Activated naive CD4-positive, alpha-beta T cell treated with anti-CD3 and anti-CD28 coated beads, Interleukin-2, amount 10 ng/mL, durations not matched to agents 7 days and 5 days (primary cell): ENCODE measurements at regions not wholly inside any gene's neighbourhood (a gene's known extent, or its start where the extent isn't known, plus 50 kb on each side); places are given as distances from the start of the nearest gene placed in this dataset.
A peak's percentile ranks its signal among the peaks of the same experiment; 100 is the strongest.

Experiments
- CTCF ChIA-PET: fragments of 350-600 bp; sonication (Branson Sonifier 250); formaldehyde crosslinking; loops from one replicate; lab custom pipeline; 2021; ENCODE audit warnings: antibody characterized with exemption; lab: Charles Lee
- DNase-seq: peaks from one replicate; pipeline ENCODE4 v3.0.0-alpha.2; 2020
- H3K27ac Mint-ChIP-seq: one replicate; pipeline ENCODE4 v1.8.0; 2021; ENCODE audit warnings: mild to moderate bottlenecking, moderate library complexity, mixed read lengths
- H3K27me3 Mint-ChIP-seq: one replicate; pipeline ENCODE4 v1.8.0; 2021; ENCODE audit warnings: mild to moderate bottlenecking, mixed read lengths
- H3K36me3 Mint-ChIP-seq: one replicate; pipeline ENCODE4 v1.8.0; 2021; ENCODE audit warnings: mixed read lengths
- H3K4me1 Mint-ChIP-seq: one replicate; pipeline ENCODE4 v1.8.0; 2021; ENCODE audit warnings: mixed read lengths
- H3K4me3 Mint-ChIP-seq: one replicate; pipeline ENCODE4 v1.8.0; 2021; ENCODE audit warnings: mild to moderate bottlenecking, moderate library complexity, mixed read lengths
- H3K9me3 Mint-ChIP-seq: one replicate; pipeline ENCODE4 v1.8.0; 2021; ENCODE audit warnings: mixed read lengths

DNA sequence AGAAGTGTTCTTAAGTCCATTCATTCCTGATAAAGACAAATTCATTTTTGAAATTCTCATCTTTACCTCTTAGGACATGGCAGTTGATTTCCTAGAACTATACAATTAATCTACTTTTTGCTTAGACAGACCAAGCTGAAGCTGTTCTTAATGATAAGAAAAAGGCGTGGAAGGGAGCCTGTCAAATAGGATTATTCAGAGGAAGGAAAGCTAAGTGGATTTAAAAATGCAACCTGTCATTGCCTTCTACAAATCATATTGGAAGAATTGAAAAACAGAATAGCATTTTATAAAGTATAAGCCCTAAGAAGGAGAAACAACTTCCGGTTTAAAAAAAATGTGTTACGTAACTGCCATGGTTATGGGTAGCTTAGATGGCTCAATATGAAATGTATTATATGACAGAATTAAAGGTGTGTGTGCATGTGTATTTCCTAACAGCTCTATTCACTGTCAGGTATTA, 81.2 kb upstream of the RAP2B start:
- H3K9me3 Mint-ChIP-seq, result no peaks in the 10 kb centered on the region
- no peak for DNase-seq
- H3K27ac Mint-ChIP-seq, result no peak overlapping the region
- peaks cover 2% of the 10 kb centered on the region for H3K4me1 Mint-ChIP-seq
- CTCF ChIA-PET, result no interaction called here
- no peak overlapping the region for H3K4me3 Mint-ChIP-seq
- H3K36me3 Mint-ChIP-seq, result no peaks in the 10 kb centered on the region
- no peaks in the 10 kb centered on the region for H3K27me3 Mint-ChIP-seq

DNA sequence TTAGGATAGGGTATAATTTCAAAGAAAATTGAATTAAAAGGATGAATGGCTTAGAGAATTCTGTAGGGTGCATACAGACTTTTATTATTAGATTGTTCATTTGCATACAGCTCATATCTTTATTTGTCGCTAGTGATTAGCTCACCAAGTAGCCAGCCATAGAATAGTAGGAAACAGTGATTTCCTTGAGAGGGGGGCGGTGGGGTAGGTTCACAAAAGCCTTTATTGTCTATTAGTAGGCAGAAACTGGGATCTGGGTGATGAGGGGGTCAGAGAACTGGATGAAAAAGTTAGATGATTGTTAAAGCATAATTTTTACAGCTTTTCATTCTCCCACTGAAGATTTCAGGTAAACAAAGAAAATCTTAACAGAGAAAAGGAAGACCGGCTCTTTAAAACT, 77.6 kb upstream of the RAP2B start:
- H3K36me3 Mint-ChIP-seq, result no peaks in the 10 kb centered on the region
- no peak overlapping the region for H3K4me3 Mint-ChIP-seq
- H3K27me3 Mint-ChIP-seq, result peaks cover 4% of the 10 kb centered on the region
- H3K9me3 Mint-ChIP-seq, result no peaks in the 10 kb centered on the region
- no peak overlapping the region for H3K27ac Mint-ChIP-seq
- CTCF ChIA-PET, result no interaction called here
- peaks cover 2% of the 10 kb centered on the region for H3K4me1 Mint-ChIP-seq
- DNase-seq, result no peak

DNA sequence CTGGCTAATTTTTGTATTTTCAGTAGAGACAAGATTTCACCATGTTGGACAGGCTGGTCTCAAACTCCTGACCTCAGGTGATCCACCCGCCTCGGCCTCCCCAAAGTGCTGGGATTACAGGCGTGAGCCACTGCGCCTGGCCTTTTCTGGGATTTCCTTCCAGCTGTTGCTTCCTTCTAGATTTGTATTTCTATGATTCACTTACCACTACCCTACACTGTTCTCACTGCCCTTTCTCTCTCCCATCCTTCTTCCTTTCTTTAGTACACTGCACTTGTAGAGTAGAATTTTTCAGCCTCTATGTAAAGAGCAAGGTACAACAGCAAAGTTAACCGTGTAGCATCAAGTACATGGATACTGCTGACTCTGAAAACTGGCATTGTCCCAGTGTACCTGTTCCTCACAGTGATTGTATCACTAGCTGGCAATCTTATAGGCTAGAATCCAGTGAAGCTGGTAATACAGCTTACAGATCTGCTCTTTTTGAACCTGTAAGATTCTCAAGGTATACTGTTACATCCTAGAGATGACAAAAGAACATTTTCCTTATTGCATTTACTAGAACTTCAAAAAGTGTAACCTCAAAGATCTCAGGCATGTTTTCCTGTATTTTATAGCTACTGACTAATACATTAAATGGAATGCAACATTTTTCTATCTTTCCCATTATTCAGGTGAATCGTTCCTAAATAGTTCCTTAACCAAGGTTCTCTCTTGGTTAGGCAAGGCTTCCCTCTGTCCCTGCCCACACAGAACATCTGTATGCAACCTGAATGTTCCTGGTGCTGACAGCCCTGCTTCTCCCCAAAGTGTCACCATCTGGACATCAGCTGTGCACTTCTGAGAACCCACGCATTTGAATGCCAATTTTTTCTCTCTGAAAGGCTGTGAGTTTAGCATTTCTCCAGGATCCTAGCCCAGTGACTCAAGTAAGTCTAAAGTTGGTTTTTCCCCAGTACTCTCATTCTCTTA, 74.1 kb upstream of the RAP2B start:
- no peaks in the 10 kb centered on the region for H3K9me3 Mint-ChIP-seq
- H3K4me3 Mint-ChIP-seq, result no peak overlapping the region
- DNase-seq, result no peak
- H3K27me3 Mint-ChIP-seq, result peaks cover 4% of the 10 kb centered on the region
- no peaks in the 10 kb centered on the region for H3K36me3 Mint-ChIP-seq
- H3K4me1 Mint-ChIP-seq, result peaks cover 19% of the 10 kb centered on the region
- CTCF ChIA-PET, result interaction anchor here (0.6 kb wide), 1 partner anchor 45 kb away, joined by 3 read pairs; no protein-coding TSS in a partner anchor
- no peak overlapping the region for H3K27ac Mint-ChIP-seq

DNA sequence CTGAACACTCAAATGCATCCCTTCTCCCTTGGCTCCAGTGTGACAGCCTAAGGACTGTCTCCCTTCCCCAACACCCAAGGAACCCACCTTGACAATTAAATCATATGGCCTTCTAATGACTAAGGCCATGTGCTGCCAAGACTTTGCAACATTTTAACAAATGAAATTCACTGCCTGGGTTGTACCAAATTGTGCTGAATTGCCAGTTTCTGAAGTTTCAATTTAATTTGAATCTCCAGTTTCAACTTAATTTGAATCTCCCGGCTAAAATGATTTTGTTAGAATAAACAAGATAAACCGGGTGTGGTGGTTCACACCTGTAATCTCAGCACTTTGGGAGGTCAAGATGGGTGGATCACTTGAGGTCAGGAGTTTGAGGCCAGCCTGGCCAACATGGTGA, 72.4 kb upstream of the RAP2B start:
- no peaks in the 10 kb centered on the region for H3K9me3 Mint-ChIP-seq
- H3K27me3 Mint-ChIP-seq, result peaks cover 4% of the 10 kb centered on the region
- CTCF ChIA-PET, result no interaction called here
- H3K4me1 Mint-ChIP-seq, result peaks cover 22% of the 10 kb centered on the region
- no peak for DNase-seq
- no peak overlapping the region for H3K27ac Mint-ChIP-seq
- no peak overlapping the region for H3K4me3 Mint-ChIP-seq
- H3K36me3 Mint-ChIP-seq, result no peaks in the 10 kb centered on the region

GRCh38 chr3:153090973-153091372, 71.1 kb upstream of the RAP2B start:
- DNase-seq, result no peak
- Mint-ChIP-seq H3K9me3 (no peaks in the 10 kb centered on the region), H3K27me3 (peaks cover 4% of the 10 kb centered on the region), H3K27ac (peak overlapping the region; percentile 63), H3K36me3 (no peaks in the 10 kb centered on the region), H3K4me3 (peak overlapping the region; percentile 1), H3K4me1 (peaks cover 22% of the 10 kb centered on the region)
- CTCF ChIA-PET, result no interaction called here

GRCh38 chr3:153093629-153094028, 68.4 kb upstream of the RAP2B start:
- Mint-ChIP-seq H3K9me3 (no peaks in the 10 kb centered on the region), H3K27me3 (no peaks in the 10 kb centered on the region), H3K4me3 (no peak overlapping the region), H3K4me1 (peaks cover 22% of the 10 kb centered on the region), H3K27ac (no peak overlapping the region), H3K36me3 (no peaks in the 10 kb centered on the region)
- DNase-seq, result no peak
- CTCF ChIA-PET, result no interaction called here

DNA sequence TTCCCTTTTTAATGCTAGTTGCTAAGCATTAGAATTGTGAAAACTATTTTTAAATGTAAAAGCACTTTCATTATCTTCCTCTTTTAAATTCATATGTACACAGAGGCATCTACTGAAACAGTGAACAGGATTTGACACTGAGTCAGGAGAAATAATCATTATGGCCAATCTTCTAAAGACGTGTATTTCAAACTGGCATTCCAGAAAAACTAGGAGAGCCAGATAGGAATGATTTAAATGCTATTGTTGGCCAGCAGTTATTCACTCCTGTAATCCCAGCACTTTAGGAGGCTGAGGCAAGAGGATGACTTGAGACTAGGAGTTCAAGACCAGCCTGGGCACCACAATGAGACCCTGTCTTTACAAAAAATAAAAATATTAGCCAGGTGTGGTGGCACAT, 67.6 kb upstream of the RAP2B start:
- no peak for DNase-seq
- no peaks in the 10 kb centered on the region for H3K36me3 Mint-ChIP-seq
- no peaks in the 10 kb centered on the region for H3K27me3 Mint-ChIP-seq
- H3K27ac Mint-ChIP-seq, result no peak overlapping the region
- no peaks in the 10 kb centered on the region for H3K9me3 Mint-ChIP-seq
- H3K4me1 Mint-ChIP-seq, result peaks cover 22% of the 10 kb centered on the region
- CTCF ChIA-PET, result no interaction called here
- no peak overlapping the region for H3K4me3 Mint-ChIP-seq

GRCh38 chr3:153095441-153095840, 66.6 kb upstream of the RAP2B start:
- H3K36me3 Mint-ChIP-seq, result no peaks in the 10 kb centered on the region
- no peaks in the 10 kb centered on the region for H3K9me3 Mint-ChIP-seq
- H3K4me1 Mint-ChIP-seq, result peaks cover 22% of the 10 kb centered on the region
- H3K4me3 Mint-ChIP-seq, result no peak overlapping the region
- no peak overlapping the region for H3K27ac Mint-ChIP-seq
- no peak for DNase-seq
- no peaks in the 10 kb centered on the region for H3K27me3 Mint-ChIP-seq
- CTCF ChIA-PET, result no interaction called here

DNA sequence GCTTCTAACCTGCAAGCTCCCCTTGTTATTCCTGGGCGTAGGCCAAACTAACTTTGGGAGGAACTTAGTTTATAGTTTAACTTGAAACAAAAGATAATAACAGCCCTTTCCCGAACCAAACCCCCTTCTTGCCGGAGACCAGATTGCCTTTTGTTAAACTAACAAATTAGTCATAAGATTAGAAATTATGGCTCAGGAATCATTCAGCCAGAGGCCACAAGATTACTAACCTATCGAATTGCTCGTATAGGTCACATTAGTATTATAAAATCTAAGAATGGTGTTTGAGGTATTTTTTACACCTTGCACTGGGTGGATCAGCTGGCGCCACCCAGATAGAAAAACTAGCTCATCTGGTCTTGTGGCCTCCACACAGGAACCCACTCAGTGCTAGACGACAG, 65.3 kb upstream of the RAP2B start:
- Mint-ChIP-seq H3K27ac (no peak overlapping the region), H3K27me3 (no peaks in the 10 kb centered on the region), H3K36me3 (no peaks in the 10 kb centered on the region), H3K4me3 (no peak overlapping the region), H3K9me3 (no peaks in the 10 kb centered on the region), H3K4me1 (peaks cover 9% of the 10 kb centered on the region)
- CTCF ChIA-PET, result interaction anchor here (0.7 kb wide), 1 partner anchor 1857 kb away, joined by 3 read pairs; no protein-coding TSS in a partner anchor
- no peak for DNase-seq

DNA sequence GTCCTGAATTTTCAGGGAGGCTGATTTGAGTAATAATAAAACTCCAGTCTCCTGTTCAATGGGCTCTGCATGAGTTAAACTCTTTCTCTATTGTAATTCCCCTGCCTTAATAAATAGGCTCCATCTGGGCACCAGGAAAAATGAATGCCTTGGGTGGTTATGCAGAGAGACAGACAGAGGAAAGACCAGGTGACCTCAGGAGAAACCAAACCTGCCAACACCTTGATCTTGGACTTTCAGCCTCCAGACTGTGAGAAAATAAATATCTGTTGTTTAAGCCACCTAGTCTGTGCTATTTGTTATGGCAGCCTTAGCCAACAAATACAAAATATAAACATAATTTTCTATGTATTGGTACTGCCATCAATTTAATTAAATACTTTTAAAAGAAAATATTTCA, 64.8 kb upstream of the RAP2B start:
- Mint-ChIP-seq H3K36me3 (no peaks in the 10 kb centered on the region), H3K4me1 (peaks cover 4% of the 10 kb centered on the region), H3K27me3 (no peaks in the 10 kb centered on the region), H3K9me3 (no peaks in the 10 kb centered on the region), H3K4me3 (no peak overlapping the region), H3K27ac (no peak overlapping the region)
- CTCF ChIA-PET, result no interaction called here
- DNase-seq, result no peak

DNA sequence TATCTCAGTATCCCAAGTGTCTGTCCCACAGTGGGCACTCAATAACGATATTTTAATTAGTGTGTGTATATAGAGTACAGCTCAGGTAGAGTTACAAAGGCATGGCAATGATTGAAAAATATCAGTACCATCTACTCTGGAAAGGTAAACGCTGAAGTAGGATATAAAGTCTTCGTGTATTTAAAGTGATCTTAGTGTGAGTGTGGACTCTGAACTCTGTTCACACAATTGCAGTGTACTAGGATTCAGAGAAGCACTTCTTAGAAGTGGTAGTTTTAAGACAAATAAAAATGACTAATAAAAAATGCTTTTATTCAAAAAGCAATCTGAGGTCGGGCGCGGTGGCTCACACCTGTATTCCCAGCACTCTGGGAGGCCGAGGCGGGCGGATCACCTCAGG, 62.9 kb upstream of the RAP2B start:
- Mint-ChIP-seq H3K4me3 (no peak overlapping the region), H3K27ac (no peak overlapping the region), H3K27me3 (no peaks in the 10 kb centered on the region), H3K9me3 (no peaks in the 10 kb centered on the region), H3K4me1 (no peaks in the 10 kb centered on the region), H3K36me3 (no peaks in the 10 kb centered on the region)
- no peak for DNase-seq
- CTCF ChIA-PET, result interaction anchor here (0.5 kb wide), 1 partner anchor 66 kb away, joined by 3 read pairs; no protein-coding TSS in a partner anchor

GRCh38 chr3:153103406-153103945, 58.5 kb upstream of the RAP2B start:
- H3K9me3 Mint-ChIP-seq, result no peaks in the 10 kb centered on the region
- CTCF ChIA-PET, result no interaction called here
- no peaks in the 10 kb centered on the region for H3K4me1 Mint-ChIP-seq
- H3K4me3 Mint-ChIP-seq, result no peak overlapping the region
- no peak for DNase-seq
- no peaks in the 10 kb centered on the region for H3K36me3 Mint-ChIP-seq
- no peaks in the 10 kb centered on the region for H3K27me3 Mint-ChIP-seq
- no peak overlapping the region for H3K27ac Mint-ChIP-seq

DNA sequence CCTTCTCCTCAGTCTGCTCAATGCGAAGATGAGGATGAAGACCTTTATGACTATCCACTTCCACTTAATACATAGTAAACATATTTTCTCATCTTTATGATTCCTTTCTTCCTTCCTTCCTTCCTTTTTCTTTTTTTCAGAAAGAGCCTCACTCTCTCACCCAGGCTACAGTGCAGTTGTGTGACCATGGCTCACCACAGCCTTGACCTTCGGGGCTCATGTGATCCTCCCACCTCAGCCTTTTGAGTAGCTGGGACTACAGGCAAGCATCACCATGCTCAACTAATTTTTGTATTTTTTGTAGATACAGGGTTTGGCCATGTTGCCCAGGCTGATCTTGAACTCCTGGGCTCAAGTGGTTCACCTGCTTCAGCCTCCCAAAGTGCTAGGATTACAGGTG, 52.0 kb upstream of the RAP2B start:
- Mint-ChIP-seq H3K4me3 (no peak overlapping the region), H3K27ac (no peak overlapping the region), H3K4me1 (no peaks in the 10 kb centered on the region), H3K9me3 (peaks cover 2% of the 10 kb centered on the region), H3K27me3 (peaks cover 4% of the 10 kb centered on the region), H3K36me3 (no peaks in the 10 kb centered on the region)
- CTCF ChIA-PET, result no interaction called here
- no peak for DNase-seq

DNA sequence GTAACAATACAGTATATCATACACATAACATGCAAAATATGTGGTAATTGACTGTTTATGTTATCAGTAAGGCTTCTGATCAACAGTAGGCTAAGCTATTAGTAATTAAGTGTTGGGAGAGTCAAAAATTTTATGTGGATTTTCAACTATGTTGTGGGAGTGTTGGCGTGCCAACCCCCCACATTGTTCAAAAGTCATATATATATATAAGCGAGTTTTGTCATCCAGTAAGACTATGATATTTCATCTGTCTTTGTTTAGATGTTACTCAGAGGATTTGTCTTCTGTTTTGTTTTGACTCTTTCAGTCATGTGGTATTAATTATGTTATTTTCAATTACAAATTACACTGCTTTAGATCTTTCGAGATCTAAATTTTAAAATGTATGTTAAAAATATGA, 51.0 kb upstream of the RAP2B start:
- Mint-ChIP-seq H3K4me3 (no peak overlapping the region), H3K9me3 (peaks cover 2% of the 10 kb centered on the region), H3K27me3 (peaks cover 6% of the 10 kb centered on the region), H3K36me3 (no peaks in the 10 kb centered on the region), H3K27ac (no peak overlapping the region), H3K4me1 (no peaks in the 10 kb centered on the region)
- CTCF ChIA-PET, result no interaction called here
- no peak for DNase-seq
